ENCODE measurements at regions not wholly inside any gene's neighbourhood (a gene's known extent, or its start where the extent isn't known, plus 50 kb on each side); places are given as distances from the start of the nearest gene placed in this dataset.

- ATAC-seq (ENCODE audit: low read depth): no peak
- in situ Hi-C loops (cut with MboI; ENCODE audit: low sequenced_read_pairs): no loop called here
- dilution Hi-C loops (cut with HindIII; ENCODE audit: low sequenced_read_pairs, unreplicated experiment): no loop called here
- Histone ChIP-seq H2AK5ac (ENCODE audit: low read depth, low read length) (no peak overlapping the region), H3K23ac (ENCODE audit: low read depth, low read length) (no peak overlapping the region), H2BK120ac (ENCODE audit: low read depth, low read length) (no peak overlapping the region), H2BK15ac (ENCODE audit: low read depth, low read length) (no peak overlapping the region), H2BK5ac (ENCODE audit: low read depth, low read length, poor library complexity, severe bottlenecking) (no peak overlapping the region), H3K18ac (ENCODE audit: low read depth, low read length) (no peak overlapping the region), H3K4ac (ENCODE audit: low read depth, low read length) (no peak overlapping the region), H3K4me3 (ENCODE audit: insufficient read depth, low read depth, low read length) (no peak overlapping the region), H3K79me1 (ENCODE audit: low read depth in 1 of 2, low read length in 2 of 2) (no peaks in the 10 kb centered on the region), H2AK9ac (replicated peaks; ENCODE audit: low read depth, low read length, poor library complexity) (no peak overlapping the region), H3K9ac (ENCODE audit: low read depth, low read length) (no peak overlapping the region), H3K4me1 (ENCODE audit: control insufficient read depth, insufficient read depth, low read length) (no peaks in the 10 kb centered on the region), H3K4me2 (ENCODE audit: low read depth, low read length) (no peak overlapping the region), H2AFZ (replicated peaks; ENCODE audit: low read length, poor library complexity) (no peak overlapping the region), H3K14ac (replicated peaks; ENCODE audit: low read depth, low read length) (no peak overlapping the region), H2BK20ac (ENCODE audit: low read depth, low read length) (no peak overlapping the region), H3K27ac (ENCODE audit: insufficient read depth, low read length) (no peak overlapping the region), H3K9me1 (ENCODE audit: insufficient read depth, low read length) (no peaks in the 10 kb centered on the region), H4K8ac (ENCODE audit: low read depth in 2 of 2, low read length in 2 of 2) (no peak overlapping the region), H4K5ac (ENCODE audit: low read depth, low read length) (no peak overlapping the region), H3K56ac (ENCODE audit: extremely low read depth, insufficient read depth, low read length) (no peak overlapping the region), H3K36me3 (ENCODE audit: control insufficient read depth, insufficient read depth, low read length) (no peaks in the 10 kb centered on the region), H4K91ac (ENCODE audit: insufficient read depth, low read depth, low read length) (no peak overlapping the region), H4K20me1 (ENCODE audit: insufficient read depth, low read length) (no peaks in the 10 kb centered on the region), H3K9me3 (ENCODE audit: control insufficient read depth, insufficient read depth, low read length) (no peaks in the 10 kb centered on the region), H3K27me3 (ENCODE audit: control insufficient read depth, insufficient read depth, low read length) (no peaks in the 10 kb centered on the region)
- intact Hi-C loops (cut with micrococcal nuclease): no loop called here
- no peak for TF ChIP-seq NFE2L2 (IDR thresholded peaks at IDR 0.05; ENCODE audit: low read depth, low read length)
- TF ChIP-seq RAD21 (IDR thresholded peaks at IDR 0.05; ENCODE audit: low read length): no peak
- no peak for TF ChIP-seq CTCF (conservative IDR thresholded peaks at IDR 0.05; ENCODE audit: low read depth, low read length)
- no peak for TF ChIP-seq RFX5 (IDR thresholded peaks at IDR 0.05; ENCODE audit: low read depth, low read length)
- no peak for TF ChIP-seq BHLHE40 (IDR thresholded peaks at IDR 0.05; ENCODE audit: low read depth, low read length)
- TF ChIP-seq RCOR1 (IDR thresholded peaks at IDR 0.05; ENCODE audit: insufficient replicate concordance, low read length): no peak
- no peak for TF ChIP-seq FOS (IDR thresholded peaks at IDR 0.05; ENCODE audit: low read depth, low read length)
- CTCF ChIA-PET: no interaction called here
- DNase-seq: peak; percentile 8
- no TSS peak for BruUV-seq (replicated peaks)
- POLR2A ChIA-PET (ENCODE audit: unreplicated experiment): no interaction called here
- WGBS, 2 experiments (ENCODE audit: extremely low coverage in 2 of 2, insufficient read length in 1 of 2): no CpG with 5 or more reads among the region's 1 CpG
These were observed 156.1 kb upstream of the ADAMTSL1 start for GRCh38 chr9:18317896-18318295.
